Transverse colon (tissue), 4 donors: ENCODE measurements at regions not wholly inside any gene's neighbourhood (a gene's known extent, or its start where the extent isn't known, plus 50 kb on each side); places are given as distances from the start of the nearest gene placed in this dataset.

Source experiments
- EP300 ChIP-seq: sonication (generic); formaldehyde crosslinking; IDR thresholded peaks from one replicate; pipeline ENCODE4 v1.6.1; 2017; ENCODE audit warnings: antibody characterized with exemption, low read depth
- POLR2A ChIP-seq: fragments of 450-650 bp; IDR thresholded peaks from one replicate; pipeline ENCODE4 v1.6.1; 2016; ENCODE audit warnings: antibody characterized with exemption, mild to moderate bottlenecking, moderate library complexity
- POLR2AphosphoS5 ChIP-seq, 3 donors: sonication (generic); formaldehyde crosslinking; IDR thresholded peaks; one replicate each; pipeline ENCODE4 v1.6.1; 2016; ENCODE audit warnings: antibody characterized with exemption in 3 of 3
- TF ChIP-seq, protein P1 (sequence below), 5 experiments: fragments of 200-600 bp in 3 of 5; fragments of 450-650 bp in 2 of 5; sonication (generic) in 3 of 5; IDR thresholded peaks; 1 replicate in 2 of 5; 2 replicates in 3 of 5; pipeline ENCODE4 v1.5.1; 2016 to 2017; ENCODE audit warnings: antibody characterized with exemption in 5 of 5, inconsistent platforms in 3 of 5, mild to moderate bottlenecking in 2 of 5, moderate library complexity in 1 of 5

DNA sequence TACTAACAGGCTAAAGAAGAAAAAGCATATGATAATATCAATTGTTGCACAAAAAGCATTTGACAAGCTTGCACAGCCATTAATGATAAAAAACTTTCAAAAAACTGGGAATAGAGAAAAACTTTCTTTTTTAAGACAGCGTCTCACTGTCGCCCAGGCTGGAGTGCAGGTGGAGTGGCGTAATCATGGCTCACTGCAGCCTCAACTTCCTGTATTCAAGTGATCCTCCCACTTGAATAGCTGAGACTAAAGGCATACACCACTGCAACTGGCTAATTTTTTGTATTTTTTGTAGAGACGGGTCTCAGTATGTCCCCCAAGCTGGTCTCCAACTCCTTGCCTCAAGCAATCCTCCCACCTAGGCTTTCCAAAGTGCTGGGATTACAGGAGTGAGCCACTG, 382.8 kb downstream of the TSHZ3 start:
- TF ChIP-seq, protein P1, sequence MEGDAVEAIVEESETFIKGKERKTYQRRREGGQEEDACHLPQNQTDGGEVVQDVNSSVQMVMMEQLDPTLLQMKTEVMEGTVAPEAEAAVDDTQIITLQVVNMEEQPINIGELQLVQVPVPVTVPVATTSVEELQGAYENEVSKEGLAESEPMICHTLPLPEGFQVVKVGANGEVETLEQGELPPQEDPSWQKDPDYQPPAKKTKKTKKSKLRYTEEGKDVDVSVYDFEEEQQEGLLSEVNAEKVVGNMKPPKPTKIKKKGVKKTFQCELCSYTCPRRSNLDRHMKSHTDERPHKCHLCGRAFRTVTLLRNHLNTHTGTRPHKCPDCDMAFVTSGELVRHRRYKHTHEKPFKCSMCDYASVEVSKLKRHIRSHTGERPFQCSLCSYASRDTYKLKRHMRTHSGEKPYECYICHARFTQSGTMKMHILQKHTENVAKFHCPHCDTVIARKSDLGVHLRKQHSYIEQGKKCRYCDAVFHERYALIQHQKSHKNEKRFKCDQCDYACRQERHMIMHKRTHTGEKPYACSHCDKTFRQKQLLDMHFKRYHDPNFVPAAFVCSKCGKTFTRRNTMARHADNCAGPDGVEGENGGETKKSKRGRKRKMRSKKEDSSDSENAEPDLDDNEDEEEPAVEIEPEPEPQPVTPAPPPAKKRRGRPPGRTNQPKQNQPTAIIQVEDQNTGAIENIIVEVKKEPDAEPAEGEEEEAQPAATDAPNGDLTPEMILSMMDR (IDR thresholded peaks at IDR 0.05), result no peak
- TF ChIP-seq POLR2AphosphoS5 (IDR thresholded peaks at IDR 0.05), result no peak
- TF ChIP-seq POLR2A, result no peak
- TF ChIP-seq EP300, result no peak
